Middle frontal gyrus (tissue), 1 donor: ENCODE measurements at regions not wholly inside any gene's neighbourhood (a gene's known extent, or its start where the extent isn't known, plus 50 kb on each side); places are given as distances from the start of the nearest gene placed in this dataset.

Experiments
- DNase-seq: peaks from one replicate; pipeline ENCODE4 v3.0.0-alpha.2; 2015; ENCODE audit warnings: low spot score; ENCODE audit errors: extremely low spot score

GRCh38 chr1:30516485-30516858, 206.9 kb downstream of the MATN1 start:
- no peak for DNase-seq

- no peak for DNase-seq
Measured at GRCh38 chr1:30515755-30516484, 207.5 kb downstream of the MATN1 start.

GRCh38 chr1:30514945-30515344, 208.4 kb downstream of the MATN1 start:
- DNase-seq, result no peak

GRCh38 chr1:30514137-30514654, 209.2 kb downstream of the MATN1 start:
- DNase-seq, result no peak

GRCh38 chr1:30513396-30514136, 209.8 kb downstream of the MATN1 start:
- no peak for DNase-seq

- DNase-seq, result no peak
Measured at GRCh38 chr1:30512914-30513265, 210.5 kb downstream of the MATN1 start.

- no peak for DNase-seq
Measured at GRCh38 chr1:30511991-30512913, 211.1 kb downstream of the MATN1 start.

- no peak for DNase-seq
Measured at GRCh38 chr1:30511563-30511962, 211.8 kb downstream of the MATN1 start.

- no peak for DNase-seq
Measured at GRCh38 chr1:30511106-30511505, 212.3 kb downstream of the MATN1 start.

GRCh38 chr1:30509670-30510069, 213.7 kb downstream of the MATN1 start:
- DNase-seq, result no peak

- DNase-seq, result no peak
Measured at GRCh38 chr1:30508611-30509010, 214.8 kb downstream of the MATN1 start.

GRCh38 chr1:30508175-30508448, 215.3 kb downstream of the MATN1 start:
- DNase-seq, result no peak

GRCh38 chr1:30507401-30508174, 215.8 kb downstream of the MATN1 start:
- no peak for DNase-seq

GRCh38 chr1:30507016-30507312, 216.4 kb downstream of the MATN1 start:
- no peak for DNase-seq

- DNase-seq, result no peak
Measured at GRCh38 chr1:30506291-30507015, 216.9 kb downstream of the MATN1 start.

- DNase-seq, result no peak
Measured at GRCh38 chr1:30505853-30506252, 217.5 kb downstream of the MATN1 start.

GRCh38 chr1:30492451-30492850, 230.9 kb downstream of the MATN1 start:
- DNase-seq, result no peak

- DNase-seq, result no peak
Measured at GRCh38 chr1:30491831-30492230, 231.6 kb downstream of the MATN1 start.

- DNase-seq, result no peak
Measured at GRCh38 chr1:30490554-30491053, 232.8 kb downstream of the MATN1 start.

- DNase-seq, result no peak
Measured at GRCh38 chr1:30489737-30490389, 233.5 kb downstream of the MATN1 start.
